NT2/D1 (cell line): ENCODE measurements at regions not wholly inside any gene's neighbourhood (a gene's known extent, or its start where the extent isn't known, plus 50 kb on each side); places are given as distances from the start of the nearest gene placed in this dataset.

Experiments used
- YY1 ChIP-seq: IDR thresholded peaks from 2 replicates; pipeline ENCODE4 v1.6.1; 2011; ENCODE audit not compliant: insufficient read length, insufficient read depth
- ZNF274 ChIP-seq: IDR thresholded peaks from 2 replicates; pipeline ENCODE4 v1.6.1; 2011; ENCODE audit warnings: mild to moderate bottlenecking, low read depth, low read length

DNA sequence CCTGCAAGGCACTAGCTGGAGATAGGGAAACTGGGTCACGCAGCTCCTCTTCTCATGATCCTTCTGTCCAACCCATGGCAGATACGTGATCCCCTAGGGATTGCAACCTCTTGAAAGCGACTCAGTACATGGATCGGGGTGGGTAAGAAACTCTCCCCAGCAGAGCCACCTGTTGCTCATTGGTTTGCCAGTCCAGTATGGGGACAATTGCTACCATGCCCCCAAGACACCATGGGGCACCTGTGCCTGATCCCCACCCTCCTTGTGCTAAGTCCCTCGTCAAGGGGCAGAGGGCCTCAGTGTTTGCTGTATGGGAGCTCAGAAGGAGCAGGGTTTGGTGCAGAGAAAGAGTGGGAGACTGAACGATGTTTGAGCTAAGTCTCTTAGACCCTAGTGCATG lies 500.9 kb downstream of the ENC1 start:
- TF ChIP-seq ZNF274: no peak
- no peak for TF ChIP-seq YY1
